Calu3 (cell line): ENCODE measurements at regions not wholly inside any gene's neighbourhood (a gene's known extent, or its start where the extent isn't known, plus 50 kb on each side); places are given as distances from the start of the nearest gene placed in this dataset.
A peak's percentile ranks its signal among the peaks of the same experiment; 100 is the strongest.

ENCODE experiments used
- BruUV-seq: library from RNA; stranded (reverse); fragments of 400-500 nt; replicated peaks from 2 replicates; lab custom pipeline; 2021; lab: Mats Ljungman, UMichigan
- CTCF ChIA-PET: fragments of 300-600 bp; sonication (Branson Sonifier 250); formaldehyde crosslinking; loops from one replicate; lab custom pipeline; 2022; ENCODE audit warnings: antibody characterized with exemption; lab: Charles Lee
- DNase-seq: peaks from one replicate; pipeline ENCODE4 v3.0.0; 2022
- H3K27ac Mint-ChIP-seq: one replicate; pipeline ENCODE4 v1.8.0; 2022; ENCODE audit warnings: mixed read lengths; ENCODE audit not compliant: unreplicated experiment
- H3K27me3 Mint-ChIP-seq: one replicate; pipeline ENCODE4 v1.8.0; 2022; ENCODE audit warnings: mixed read lengths; ENCODE audit not compliant: unreplicated experiment
- H3K36me3 Mint-ChIP-seq: one replicate; pipeline ENCODE4 v1.8.0; 2022; ENCODE audit warnings: mild to moderate bottlenecking, moderate library complexity, mixed read lengths; ENCODE audit not compliant: insufficient read depth, unreplicated experiment
- H3K4me1 Mint-ChIP-seq: one replicate; pipeline ENCODE4 v1.8.0; 2022; ENCODE audit warnings: mild to moderate bottlenecking, low read depth, mixed read lengths; ENCODE audit not compliant: unreplicated experiment
- H3K4me3 Mint-ChIP-seq: one replicate; pipeline ENCODE4 v1.8.0; 2022; ENCODE audit warnings: mild to moderate bottlenecking, low read depth, moderate library complexity, mixed read lengths; ENCODE audit not compliant: unreplicated experiment
- H3K9me3 Mint-ChIP-seq: one replicate; pipeline ENCODE4 v1.8.0; 2022; ENCODE audit warnings: low read depth, mixed read lengths; ENCODE audit not compliant: unreplicated experiment
- intact Hi-C: fragments of 100-400 bp; cut with micrococcal nuclease; formaldehyde crosslinking; loops from one replicate; pipeline ENCODE4 v1.10.0; 2022; ENCODE audit not compliant: unreplicated experiment
- TF ChIP-seq, protein P1 (sequence below): fragments of 200-600 bp; IDR thresholded peaks from one replicate; pipeline ENCODE4 v1.8.0; 2022; ENCODE audit warnings: antibody characterized with exemption; ENCODE audit not compliant: unreplicated experiment

DNA sequence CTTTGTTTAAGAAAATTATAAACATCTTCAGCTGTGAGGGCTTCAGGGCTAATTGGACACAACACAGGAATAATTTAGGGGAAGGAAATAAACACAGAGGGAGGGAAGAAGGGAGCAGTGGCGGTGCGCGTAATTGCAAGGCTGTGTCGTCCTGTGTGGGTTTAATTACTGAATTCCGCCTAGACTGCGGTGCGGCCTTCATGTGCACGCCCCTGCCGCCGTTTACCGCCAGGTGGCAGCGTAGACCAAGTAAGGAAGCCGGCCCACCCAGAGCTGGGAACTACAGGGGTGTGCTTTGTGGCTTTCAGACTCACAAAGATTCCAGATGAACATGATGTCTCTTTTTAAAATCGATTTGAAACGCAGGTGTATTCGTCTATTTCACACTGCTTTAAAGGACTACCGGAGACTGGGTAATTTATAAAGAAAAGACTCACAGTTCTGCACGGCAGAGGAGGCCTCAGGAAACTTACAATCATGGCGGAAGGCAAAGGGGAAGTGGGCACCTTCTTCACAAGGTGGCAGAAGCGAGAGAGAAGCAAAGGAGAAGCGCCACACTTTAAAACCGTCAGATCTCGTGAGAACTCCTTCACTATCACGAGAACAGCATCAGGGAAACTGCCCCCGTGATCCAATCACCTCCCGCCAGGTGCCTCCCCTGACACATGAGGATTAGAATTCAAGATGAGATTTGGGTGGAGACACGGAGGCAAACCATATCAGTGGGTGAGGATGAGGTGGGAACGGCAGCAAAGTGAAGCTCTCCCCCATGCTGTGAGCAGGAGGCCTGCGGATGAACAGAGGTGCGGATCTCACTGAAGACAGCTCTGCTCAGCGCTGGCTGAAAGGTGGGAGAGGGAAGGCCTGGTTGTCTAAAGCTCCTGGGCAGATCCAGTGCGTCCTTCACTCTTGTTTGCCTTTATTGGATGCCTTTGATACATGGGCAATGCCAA, 222.0 kb upstream of the PDE10A start:
- Mint-ChIP-seq H3K4me3 (no peak overlapping the region), H3K4me1 (peaks cover 20% of the 10 kb centered on the region), H3K27me3 (peaks cover 35% of the 10 kb centered on the region), H3K9me3 (no peaks in the 10 kb centered on the region), H3K36me3 (no peaks in the 10 kb centered on the region), H3K27ac (no peak overlapping the region)
- TF ChIP-seq, protein P1, sequence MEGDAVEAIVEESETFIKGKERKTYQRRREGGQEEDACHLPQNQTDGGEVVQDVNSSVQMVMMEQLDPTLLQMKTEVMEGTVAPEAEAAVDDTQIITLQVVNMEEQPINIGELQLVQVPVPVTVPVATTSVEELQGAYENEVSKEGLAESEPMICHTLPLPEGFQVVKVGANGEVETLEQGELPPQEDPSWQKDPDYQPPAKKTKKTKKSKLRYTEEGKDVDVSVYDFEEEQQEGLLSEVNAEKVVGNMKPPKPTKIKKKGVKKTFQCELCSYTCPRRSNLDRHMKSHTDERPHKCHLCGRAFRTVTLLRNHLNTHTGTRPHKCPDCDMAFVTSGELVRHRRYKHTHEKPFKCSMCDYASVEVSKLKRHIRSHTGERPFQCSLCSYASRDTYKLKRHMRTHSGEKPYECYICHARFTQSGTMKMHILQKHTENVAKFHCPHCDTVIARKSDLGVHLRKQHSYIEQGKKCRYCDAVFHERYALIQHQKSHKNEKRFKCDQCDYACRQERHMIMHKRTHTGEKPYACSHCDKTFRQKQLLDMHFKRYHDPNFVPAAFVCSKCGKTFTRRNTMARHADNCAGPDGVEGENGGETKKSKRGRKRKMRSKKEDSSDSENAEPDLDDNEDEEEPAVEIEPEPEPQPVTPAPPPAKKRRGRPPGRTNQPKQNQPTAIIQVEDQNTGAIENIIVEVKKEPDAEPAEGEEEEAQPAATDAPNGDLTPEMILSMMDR: peak; percentile 95
- BruUV-seq: no TSS peak
- intact Hi-C loops: loop anchor here (1.0 to 5.0 kb wide), 2 partner anchors 102 to 221 kb away; no protein-coding TSS in a partner anchor
- CTCF ChIA-PET: interaction anchor here (0.6 to 1.5 kb wide), 4 partner anchors 14 to 221 kb away, joined by 3 to 16 read pairs (median 4); no protein-coding TSS in a partner anchor
- peak; percentile 85 for DNase-seq

DNA sequence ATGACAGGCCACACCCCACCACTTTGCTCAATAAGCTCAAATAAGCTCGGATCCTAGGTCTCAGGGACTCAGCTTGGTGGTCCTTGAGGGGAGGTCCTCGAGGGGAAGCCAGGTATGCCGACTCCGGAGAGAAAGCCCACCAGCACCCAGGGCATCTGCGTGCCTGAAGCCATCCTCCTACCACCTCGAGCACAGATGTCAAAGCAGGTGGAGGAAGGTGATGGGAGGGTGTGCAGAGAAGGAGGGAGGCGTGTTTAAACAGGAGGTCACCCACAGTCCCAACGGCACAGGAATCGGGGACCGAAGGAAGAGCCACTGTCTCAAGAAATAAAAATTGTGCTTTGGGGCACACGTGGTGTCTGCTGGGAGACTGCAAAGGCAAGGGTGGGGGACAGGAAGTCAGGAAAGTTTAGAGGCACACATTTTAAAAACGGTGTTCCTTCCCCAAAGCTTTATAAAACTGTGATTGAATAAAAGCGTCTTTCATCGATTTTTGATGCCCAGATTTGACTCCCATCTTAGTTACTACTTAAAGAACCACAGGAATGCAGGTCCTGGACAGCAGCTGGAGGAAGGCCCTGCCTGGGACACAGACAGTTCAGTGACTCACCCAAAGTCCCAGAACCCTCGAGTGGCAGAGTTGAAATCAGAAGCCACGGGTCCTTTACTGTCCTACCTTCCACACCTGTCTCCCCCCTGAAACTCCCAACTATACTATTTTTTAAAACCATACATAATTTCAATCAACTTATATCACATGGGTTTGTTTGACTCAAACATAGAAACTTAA, 221.0 kb upstream of the PDE10A start:
- no peak overlapping the region for H3K27ac Mint-ChIP-seq
- CTCF ChIA-PET: interaction anchor here (1.2 to 1.5 kb wide), 3 partner anchors 214 to 222 kb away, joined by 5 to 16 read pairs (median 5); no protein-coding TSS in a partner anchor
- H3K36me3 Mint-ChIP-seq: no peaks in the 10 kb centered on the region
- H3K27me3 Mint-ChIP-seq: peaks cover 27% of the 10 kb centered on the region
- TF ChIP-seq, protein P1: no peak
- H3K4me3 Mint-ChIP-seq: no peak overlapping the region
- BruUV-seq: no TSS peak
- peaks cover 18% of the 10 kb centered on the region for H3K4me1 Mint-ChIP-seq
- no peaks in the 10 kb centered on the region for H3K9me3 Mint-ChIP-seq
- peak; percentile 17 for DNase-seq
- intact Hi-C loops: loop anchor here (1.0 kb wide), 1 partner anchor 222 kb away; no protein-coding TSS in a partner anchor

DNA sequence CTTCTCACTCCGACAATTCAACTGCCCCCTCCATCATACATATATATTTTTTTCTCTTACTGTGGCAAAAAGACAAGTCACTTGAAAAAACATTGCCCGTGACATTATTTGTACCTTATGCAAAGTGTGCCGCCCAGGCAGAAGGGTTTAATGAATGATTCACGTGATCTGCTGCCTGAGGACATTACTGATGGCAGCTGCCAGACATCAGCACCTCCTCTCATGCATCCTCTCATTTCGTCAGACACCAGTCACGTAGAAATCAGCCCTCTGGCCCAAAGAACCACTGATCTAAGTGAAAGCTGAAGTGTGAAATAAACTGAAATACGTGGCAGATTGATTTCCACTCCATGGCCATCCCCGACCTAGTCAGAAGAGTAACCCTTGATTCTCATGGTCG, 218.8 kb upstream of the PDE10A start:
- intact Hi-C loops: no loop called here

DNA sequence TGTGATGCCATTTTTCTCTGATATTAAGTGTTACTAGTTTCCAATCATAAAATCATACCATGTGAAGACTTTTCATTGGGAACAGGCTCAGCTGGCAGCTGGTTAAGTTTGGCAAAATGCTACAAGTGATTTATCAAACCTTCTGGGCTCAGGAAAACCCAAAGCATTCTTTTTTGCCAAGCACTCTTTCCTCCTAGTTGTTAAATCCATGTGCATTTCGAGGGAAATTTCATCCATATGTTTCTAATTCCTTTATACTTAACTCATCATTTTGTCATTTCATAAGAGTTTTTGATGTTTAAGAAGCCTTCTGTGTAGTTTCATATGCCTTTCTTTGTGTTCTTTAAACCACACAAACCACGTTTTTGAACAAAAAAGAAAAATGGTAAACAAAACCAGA, 217.6 kb upstream of the PDE10A start:
- peaks cover 35% of the 10 kb centered on the region for H3K27me3 Mint-ChIP-seq
- H3K9me3 Mint-ChIP-seq: peaks cover 3% of the 10 kb centered on the region
- no peaks in the 10 kb centered on the region for H3K36me3 Mint-ChIP-seq
- intact Hi-C loops: no loop called here
- no peak overlapping the region for H3K27ac Mint-ChIP-seq
- no peak for DNase-seq
- TF ChIP-seq, protein P1: no peak
- CTCF ChIA-PET: no interaction called here
- no peak overlapping the region for H3K4me3 Mint-ChIP-seq
- peaks cover 18% of the 10 kb centered on the region for H3K4me1 Mint-ChIP-seq
- BruUV-seq: no TSS peak

More for the DNA sequence above, 218.8 kb upstream of the PDE10A start:
- Mint-ChIP-seq H3K27me3 (peaks cover 27% of the 10 kb centered on the region), H3K4me1 (peaks cover 18% of the 10 kb centered on the region), H3K9me3 (peaks cover 3% of the 10 kb centered on the region), H3K4me3 (no peak overlapping the region), H3K36me3 (no peaks in the 10 kb centered on the region), H3K27ac (no peak overlapping the region)
- no peak for DNase-seq
- TF ChIP-seq, protein P1: no peak
- BruUV-seq: no TSS peak
- CTCF ChIA-PET: no interaction called here
